HFF-Myc (cell line): ENCODE measurements at regions not wholly inside any gene's neighbourhood (a gene's known extent, or its start where the extent isn't known, plus 50 kb on each side); places are given as distances from the start of the nearest gene placed in this dataset.

Experiments used
- DNase-seq: peaks from one replicate; pipeline ENCODE4 v3.0.0-alpha.2; 2011; ENCODE audit warnings: low read depth; ENCODE audit errors: extremely low read depth
- H3K4me3 ChIP-seq: replicated peaks from 2 replicates; pipeline ENCODE4 v1.5.1; 2011; ENCODE audit warnings: low read depth, mild to moderate bottlenecking, control low read depth, low read length
- TF ChIP-seq, protein P1 (sequence below): IDR thresholded peaks from 2 replicates; pipeline ENCODE4 v1.5.1; 2012; ENCODE audit warnings: mild to moderate bottlenecking, low read depth, low read length, control low read depth; ENCODE audit errors: missing control alignments

DNA sequence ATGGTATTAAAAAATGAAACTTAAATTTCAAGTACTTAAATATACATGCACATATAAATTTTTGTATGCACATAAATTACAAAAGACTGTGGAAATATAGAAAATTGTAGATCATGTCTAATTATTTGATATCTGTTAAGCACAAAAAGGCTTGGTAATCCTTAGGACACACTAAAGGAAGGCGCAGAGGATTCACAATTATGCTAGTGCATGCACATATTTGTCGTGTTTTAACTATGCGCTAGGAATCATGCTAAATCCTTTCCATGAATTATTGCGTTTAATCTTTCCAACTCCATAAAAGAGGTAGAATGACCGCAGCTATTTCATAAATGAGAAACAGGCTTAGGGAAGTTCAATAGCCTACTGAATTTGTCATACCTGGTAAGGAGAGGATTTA lies 244.1 kb upstream of the ITGA1 start:
- TF ChIP-seq, protein P1, sequence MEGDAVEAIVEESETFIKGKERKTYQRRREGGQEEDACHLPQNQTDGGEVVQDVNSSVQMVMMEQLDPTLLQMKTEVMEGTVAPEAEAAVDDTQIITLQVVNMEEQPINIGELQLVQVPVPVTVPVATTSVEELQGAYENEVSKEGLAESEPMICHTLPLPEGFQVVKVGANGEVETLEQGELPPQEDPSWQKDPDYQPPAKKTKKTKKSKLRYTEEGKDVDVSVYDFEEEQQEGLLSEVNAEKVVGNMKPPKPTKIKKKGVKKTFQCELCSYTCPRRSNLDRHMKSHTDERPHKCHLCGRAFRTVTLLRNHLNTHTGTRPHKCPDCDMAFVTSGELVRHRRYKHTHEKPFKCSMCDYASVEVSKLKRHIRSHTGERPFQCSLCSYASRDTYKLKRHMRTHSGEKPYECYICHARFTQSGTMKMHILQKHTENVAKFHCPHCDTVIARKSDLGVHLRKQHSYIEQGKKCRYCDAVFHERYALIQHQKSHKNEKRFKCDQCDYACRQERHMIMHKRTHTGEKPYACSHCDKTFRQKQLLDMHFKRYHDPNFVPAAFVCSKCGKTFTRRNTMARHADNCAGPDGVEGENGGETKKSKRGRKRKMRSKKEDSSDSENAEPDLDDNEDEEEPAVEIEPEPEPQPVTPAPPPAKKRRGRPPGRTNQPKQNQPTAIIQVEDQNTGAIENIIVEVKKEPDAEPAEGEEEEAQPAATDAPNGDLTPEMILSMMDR: no peak

DNA sequence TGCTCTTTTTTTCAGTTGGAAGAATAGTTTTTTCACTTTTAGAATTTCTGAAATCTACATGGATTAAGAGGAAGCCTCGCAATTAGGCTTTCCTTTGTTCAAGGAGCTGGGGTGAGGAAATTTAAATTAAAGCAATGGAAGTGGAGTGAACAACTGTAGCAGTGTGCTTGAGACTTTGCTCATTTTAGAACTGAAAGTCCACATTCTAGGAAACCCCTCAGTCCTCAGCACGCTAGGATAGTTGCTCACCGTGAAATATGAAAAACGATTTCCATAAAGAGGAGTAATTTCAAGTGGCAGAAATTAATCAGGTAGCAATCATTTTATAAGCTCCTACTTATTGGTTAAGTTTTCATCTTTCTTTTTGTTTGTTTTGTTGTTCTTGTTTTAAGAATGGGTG lies 243.0 kb upstream of the ITGA1 start:
- no peak for DNase-seq
- H3K4me3 ChIP-seq: no peak overlapping the region
- TF ChIP-seq, protein P1: no peak

More for the DNA sequence above, 244.1 kb upstream of the ITGA1 start:
- no peak for DNase-seq
- no peak overlapping the region for H3K4me3 ChIP-seq

DNA sequence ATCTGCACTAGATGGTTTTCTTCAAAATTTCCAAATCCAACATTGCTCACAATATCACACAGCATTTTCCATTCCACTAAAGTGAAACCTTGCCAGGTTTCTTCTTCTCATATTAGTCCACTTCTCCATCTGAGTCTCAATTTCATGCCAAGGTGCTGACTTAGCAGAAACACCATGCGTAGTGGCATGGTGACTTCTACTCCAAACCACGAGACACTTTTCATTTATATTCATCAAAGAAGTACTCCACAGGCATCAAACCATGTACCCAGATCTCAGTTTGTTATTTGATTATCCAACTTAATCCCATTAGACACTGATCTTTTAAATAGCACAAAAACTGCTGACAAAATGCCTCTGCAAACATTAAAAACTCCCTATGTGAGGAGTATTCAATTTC lies 233.4 kb upstream of the ITGA1 start:
- TF ChIP-seq, protein P1: no peak
- H3K4me3 ChIP-seq: no peak overlapping the region
- DNase-seq: no peak

DNA sequence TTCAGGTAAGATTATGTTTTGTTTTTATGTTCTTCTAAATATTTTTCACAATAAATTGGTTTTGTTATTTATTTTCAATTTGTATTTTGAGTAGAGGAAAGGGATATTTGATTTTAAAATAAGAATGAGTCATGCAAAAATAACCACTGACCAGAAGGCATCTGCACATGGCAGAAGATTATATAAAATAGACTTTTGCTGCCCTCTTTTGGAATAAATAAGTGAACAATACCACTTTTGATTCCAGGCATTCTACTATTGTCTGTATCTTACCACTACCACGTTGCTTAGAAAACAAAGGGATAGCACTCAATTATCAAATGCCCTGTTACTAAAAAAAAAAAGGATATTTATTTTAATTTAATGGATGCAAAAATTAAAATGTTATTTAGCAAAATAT lies 227.3 kb upstream of the ITGA1 start:
- H3K4me3 ChIP-seq: no peak overlapping the region
- no peak for DNase-seq
- TF ChIP-seq, protein P1: no peak

DNA sequence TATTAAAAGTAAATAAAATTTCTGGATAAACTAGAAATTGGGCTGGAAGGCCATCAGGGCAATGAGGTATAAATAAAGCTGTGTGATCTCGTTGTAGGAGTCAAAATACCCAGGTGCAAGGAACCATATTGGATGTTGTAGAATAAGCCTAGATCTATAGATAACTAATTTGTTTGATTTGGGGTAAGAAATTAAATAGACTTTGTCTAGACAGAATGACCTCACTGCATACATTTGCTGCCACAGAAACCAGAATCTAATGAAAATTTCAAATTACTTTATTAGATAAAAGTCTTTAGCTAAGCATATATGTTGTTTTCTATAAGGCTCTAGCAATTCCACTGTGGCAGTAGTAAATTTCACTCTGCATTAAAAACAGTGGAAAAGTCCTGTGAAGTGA lies 225.2 kb upstream of the ITGA1 start:
- TF ChIP-seq, protein P1: no peak
- H3K4me3 ChIP-seq: no peak overlapping the region
- no peak for DNase-seq

DNA sequence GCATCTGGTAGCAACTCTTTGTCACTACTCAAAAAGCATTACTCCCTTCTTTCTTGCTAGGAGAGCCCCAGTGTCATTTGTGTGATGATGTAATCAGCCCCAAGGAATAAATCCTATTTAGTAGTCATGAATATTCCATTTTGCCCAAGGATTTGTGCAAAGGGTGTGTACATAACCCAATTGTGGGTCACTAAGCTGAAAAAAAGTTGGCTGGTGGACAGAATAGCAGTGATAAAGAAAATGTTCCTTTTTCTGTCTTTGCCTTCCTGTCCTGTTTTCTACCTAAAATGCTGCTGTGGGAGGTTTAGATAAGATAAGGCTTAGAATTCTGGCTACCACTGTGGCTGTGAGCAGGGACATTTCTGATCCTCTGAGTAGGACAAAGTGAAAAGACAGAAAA lies 223.1 kb upstream of the ITGA1 start:
- H3K4me3 ChIP-seq: no peak overlapping the region
- TF ChIP-seq, protein P1: no peak
- DNase-seq: no peak

DNA sequence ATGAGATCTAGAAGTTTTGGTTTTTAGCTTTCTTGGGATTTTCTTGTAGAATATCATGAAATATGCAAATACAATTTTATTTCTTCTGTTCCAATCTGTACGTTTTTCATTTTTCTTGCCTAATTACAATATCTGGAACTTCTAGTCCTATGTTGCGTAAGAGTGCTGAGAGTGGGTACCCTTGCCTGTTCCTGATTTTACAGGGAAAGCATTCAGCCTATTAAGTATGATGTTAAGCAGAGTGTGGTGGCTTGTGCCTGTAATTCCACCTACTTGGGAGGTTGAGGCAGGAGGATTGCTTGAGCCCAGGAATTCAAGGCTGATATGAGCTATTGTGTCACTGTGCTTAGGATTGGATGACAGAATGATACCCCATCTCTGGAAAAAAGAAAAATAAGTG lies 210.2 kb upstream of the ITGA1 start:
- no peak for DNase-seq
- no peak overlapping the region for H3K4me3 ChIP-seq
- TF ChIP-seq, protein P1: no peak
